ENCODE measurements at regions not wholly inside any gene's neighbourhood (a gene's known extent, or its start where the extent isn't known, plus 50 kb on each side); places are given as distances from the start of the nearest gene placed in this dataset.

DNA sequence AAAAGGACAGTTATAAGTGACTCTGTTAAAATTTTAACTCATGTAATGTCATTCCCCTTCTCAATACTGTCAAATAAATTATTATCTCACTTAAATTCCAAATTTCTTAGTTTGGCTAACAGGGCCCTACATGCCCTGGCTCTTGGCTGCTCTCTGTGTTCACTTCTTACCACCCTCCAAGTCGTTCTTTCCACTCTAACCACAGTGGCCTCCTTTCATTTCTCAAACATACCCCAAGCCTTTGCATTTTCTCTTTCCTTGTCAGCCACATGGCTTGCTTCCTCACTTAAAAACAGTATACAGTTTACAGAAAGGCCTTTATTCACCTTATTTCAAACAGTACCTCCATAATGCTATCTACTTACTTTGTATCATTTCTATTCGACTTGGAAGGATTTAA is 737.1 kb upstream of the ZWINT start:
- H3K4me3 ChIP-seq (ENCODE audit: low read depth, low read length): no peak overlapping the region
- TF ChIP-seq, protein P1, sequence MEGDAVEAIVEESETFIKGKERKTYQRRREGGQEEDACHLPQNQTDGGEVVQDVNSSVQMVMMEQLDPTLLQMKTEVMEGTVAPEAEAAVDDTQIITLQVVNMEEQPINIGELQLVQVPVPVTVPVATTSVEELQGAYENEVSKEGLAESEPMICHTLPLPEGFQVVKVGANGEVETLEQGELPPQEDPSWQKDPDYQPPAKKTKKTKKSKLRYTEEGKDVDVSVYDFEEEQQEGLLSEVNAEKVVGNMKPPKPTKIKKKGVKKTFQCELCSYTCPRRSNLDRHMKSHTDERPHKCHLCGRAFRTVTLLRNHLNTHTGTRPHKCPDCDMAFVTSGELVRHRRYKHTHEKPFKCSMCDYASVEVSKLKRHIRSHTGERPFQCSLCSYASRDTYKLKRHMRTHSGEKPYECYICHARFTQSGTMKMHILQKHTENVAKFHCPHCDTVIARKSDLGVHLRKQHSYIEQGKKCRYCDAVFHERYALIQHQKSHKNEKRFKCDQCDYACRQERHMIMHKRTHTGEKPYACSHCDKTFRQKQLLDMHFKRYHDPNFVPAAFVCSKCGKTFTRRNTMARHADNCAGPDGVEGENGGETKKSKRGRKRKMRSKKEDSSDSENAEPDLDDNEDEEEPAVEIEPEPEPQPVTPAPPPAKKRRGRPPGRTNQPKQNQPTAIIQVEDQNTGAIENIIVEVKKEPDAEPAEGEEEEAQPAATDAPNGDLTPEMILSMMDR (IDR thresholded peaks at IDR 0.05; ENCODE audit: low read depth, low read length): no peak
- no peak for DNase-seq (ENCODE audit: low read depth, low spot score)
- in situ Hi-C loops (cut with HindIII; ENCODE audit: low sequenced_read_pairs): no loop called here

DNA sequence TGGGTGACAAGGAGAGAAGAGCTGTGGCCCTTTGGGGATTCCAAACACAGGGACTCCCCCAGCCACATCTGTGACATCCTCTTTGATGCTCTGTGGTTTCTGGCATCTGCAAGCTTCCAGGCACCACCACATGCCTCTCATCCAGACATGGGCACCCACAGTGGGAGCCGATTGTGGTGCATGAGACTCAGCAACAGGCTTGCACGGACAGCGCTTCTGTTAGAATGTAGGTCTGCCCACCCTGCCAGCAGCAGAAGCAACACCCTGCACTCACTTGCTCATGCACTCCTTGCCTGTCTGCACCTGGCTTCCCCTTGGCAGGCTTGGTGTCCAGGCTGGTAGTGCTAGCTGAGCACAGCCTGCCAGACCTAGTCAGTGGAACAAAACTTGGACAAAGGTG is 735.0 kb upstream of the ZWINT start:
- in situ Hi-C loops (cut with HindIII; ENCODE audit: low sequenced_read_pairs): no loop called here
- H3K4me3 ChIP-seq (ENCODE audit: low read depth, low read length): no peak overlapping the region

DNA sequence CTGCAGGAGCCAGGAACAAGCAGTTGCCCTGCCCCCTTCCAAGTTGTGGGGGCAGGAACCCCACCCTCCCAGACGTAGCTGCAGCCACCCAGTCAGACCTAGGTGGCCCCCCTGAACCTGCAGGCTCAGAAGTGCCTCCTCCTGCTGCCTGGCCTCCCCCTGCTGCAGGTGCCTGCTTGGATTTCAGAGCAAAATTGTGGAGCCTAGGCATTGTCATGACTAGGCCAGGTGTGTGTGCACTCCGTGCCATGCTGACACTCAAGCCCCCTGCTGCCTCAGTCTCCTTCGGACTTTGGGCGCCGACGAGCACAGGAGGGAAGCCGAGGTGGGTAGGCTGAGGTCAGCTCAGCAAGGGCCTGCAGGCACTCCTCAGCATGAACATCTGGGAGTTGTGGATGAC is 733.9 kb upstream of the ZWINT start:
- H3K4me3 ChIP-seq (ENCODE audit: low read depth, low read length): no peak overlapping the region
- in situ Hi-C loops (cut with HindIII; ENCODE audit: low sequenced_read_pairs): no loop called here
- TF ChIP-seq, protein P1 (IDR thresholded peaks at IDR 0.05; ENCODE audit: low read depth, low read length): no peak
- no peak for DNase-seq (ENCODE audit: low read depth, low spot score)

More for the DNA sequence above, 735.0 kb upstream of the ZWINT start:
- TF ChIP-seq, protein P1 (IDR thresholded peaks at IDR 0.05; ENCODE audit: low read depth, low read length): no peak
- DNase-seq (ENCODE audit: low read depth, low spot score): no peak

DNA sequence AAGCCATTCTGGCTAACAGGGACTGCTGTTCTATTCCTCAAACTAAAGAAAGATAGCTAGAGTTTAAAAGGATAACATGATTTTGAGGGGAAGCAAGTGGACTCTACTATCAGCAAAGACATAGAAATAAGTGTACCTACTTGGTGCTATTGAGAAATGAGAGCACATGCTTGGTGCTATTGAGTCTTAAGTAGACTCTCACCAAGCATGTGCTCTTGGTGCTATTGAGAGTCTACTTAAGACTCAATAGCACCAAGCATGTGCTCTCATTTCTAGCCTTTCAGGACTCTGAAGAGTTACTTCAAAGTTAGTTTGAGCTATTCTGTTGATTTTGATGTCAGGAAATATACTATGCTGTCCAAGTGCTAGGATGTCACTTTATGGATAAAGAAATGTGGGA is 733.0 kb upstream of the ZWINT start:
- in situ Hi-C loops (cut with HindIII; ENCODE audit: low sequenced_read_pairs): no loop called here
- TF ChIP-seq, protein P1 (IDR thresholded peaks at IDR 0.05; ENCODE audit: low read depth, low read length): no peak
- no peak overlapping the region for H3K4me3 ChIP-seq (ENCODE audit: low read depth, low read length)
- no peak for DNase-seq (ENCODE audit: low read depth, low spot score)

DNA sequence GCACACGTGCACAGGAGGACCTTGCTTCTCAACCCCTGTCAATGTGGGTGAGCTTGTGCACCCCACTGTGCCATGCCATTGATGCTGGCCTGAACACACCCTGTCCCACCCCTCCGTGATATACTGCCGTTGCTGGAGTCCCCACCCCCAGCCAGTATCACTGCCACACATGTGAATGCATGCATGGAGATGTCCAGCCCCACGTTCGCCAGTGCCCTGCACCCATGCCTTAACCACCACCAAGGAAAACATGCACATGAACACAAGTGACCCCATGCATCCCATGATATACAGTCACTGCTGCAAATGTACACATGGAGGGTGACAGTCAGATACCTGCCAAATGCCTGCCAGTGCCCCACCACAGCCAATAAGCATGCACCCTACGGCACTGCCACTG is 692.5 kb upstream of the ZWINT start:
- TF ChIP-seq, protein P1 (IDR thresholded peaks at IDR 0.05; ENCODE audit: low read depth, low read length): no peak
- in situ Hi-C loops (cut with HindIII; ENCODE audit: low sequenced_read_pairs): no loop called here
- H3K4me3 ChIP-seq (ENCODE audit: low read depth, low read length): no peak overlapping the region

DNA sequence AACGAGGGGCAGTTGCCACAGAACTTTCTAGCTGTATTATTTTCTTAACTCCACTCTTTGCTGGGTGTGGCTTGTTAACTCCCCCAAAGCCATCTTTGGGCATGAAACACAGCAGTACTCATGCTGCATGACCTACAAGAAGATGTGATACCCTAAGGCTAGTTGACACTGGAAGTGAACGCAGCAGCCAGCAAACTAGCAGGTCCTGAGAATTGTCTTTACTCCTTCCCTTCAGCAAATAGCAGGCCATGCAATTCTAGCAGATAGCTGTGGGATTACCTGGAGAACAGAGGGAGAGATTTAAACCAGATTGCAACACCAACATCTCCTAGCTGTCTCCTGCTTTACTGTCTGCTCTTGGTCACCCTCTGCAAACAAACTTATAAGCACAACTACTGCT is 688.0 kb upstream of the ZWINT start:
- in situ Hi-C loops (cut with HindIII; ENCODE audit: low sequenced_read_pairs): no loop called here
- DNase-seq (ENCODE audit: low read depth, low spot score): no peak
- TF ChIP-seq, protein P1 (IDR thresholded peaks at IDR 0.05; ENCODE audit: low read depth, low read length): no peak
- H3K4me3 ChIP-seq (ENCODE audit: low read depth, low read length): no peak overlapping the region

More for the DNA sequence above, 692.5 kb upstream of the ZWINT start:
- DNase-seq (ENCODE audit: low read depth, low spot score): no peak

DNA sequence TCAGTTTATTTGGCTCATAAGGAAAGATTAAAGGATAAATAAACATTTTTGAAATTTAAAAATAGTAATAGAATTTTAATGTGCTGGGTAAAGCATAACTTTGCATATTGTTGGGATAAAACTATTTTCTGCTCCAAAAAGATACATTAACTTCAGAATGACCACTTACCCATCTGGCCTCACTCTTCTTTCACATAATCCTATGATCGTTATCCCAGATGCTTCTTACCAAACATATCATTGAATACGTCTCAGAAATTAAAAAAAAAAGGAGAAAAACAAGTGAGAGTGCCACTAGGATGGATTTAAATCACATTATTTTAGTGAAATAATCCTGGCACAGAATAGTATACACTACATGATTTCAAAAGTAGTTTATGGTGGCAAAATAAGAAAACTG is 677.5 kb upstream of the ZWINT start:
- H3K4me3 ChIP-seq (ENCODE audit: low read depth, low read length): no peak overlapping the region
- DNase-seq (ENCODE audit: low read depth, low spot score): no peak
- TF ChIP-seq, protein P1 (IDR thresholded peaks at IDR 0.05; ENCODE audit: low read depth, low read length): no peak
- in situ Hi-C loops (cut with HindIII; ENCODE audit: low sequenced_read_pairs): no loop called here

Data from astrocyte of the spinal cord (primary cell).